SHP77 (cell line): ENCODE measurements at regions not wholly inside any gene's neighbourhood (a gene's known extent, or its start where the extent isn't known, plus 50 kb on each side); places are given as distances from the start of the nearest gene placed in this dataset.

Source experiments
- DNase-seq, 2 experiments: peaks; one replicate each; lab custom pipeline; 2025; lab: John Stamatoyannopoulos, UW

DNA sequence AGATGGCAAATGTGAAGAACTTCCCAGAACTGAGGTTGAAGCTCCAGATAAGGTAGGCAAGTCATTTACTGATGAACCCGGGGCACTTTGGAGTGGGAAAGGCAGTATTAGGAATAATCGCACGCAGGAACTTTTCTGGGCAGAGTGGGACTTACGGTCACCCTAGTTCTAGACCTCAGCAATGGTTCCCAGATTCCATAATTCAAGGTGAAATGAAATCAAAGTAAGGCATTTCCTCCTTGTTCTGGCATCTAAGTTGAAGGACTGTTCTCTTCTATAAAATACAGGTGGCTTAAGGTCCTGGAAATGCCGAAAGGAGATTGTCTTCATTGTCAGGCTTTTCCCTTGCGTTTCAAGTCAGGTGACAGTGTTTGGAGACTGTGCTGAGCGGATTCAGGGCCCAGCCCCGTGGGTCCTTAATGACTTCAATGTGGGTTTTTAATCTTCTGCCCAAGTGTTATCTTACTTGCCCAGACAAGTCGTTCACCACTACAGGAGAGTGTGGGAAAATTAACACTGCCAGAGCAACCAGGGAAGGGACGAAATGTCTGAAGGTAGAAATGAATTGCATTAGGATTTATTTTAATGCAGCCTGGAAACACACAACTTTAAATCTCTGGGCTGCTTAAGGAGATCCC is 52.1 kb upstream of the STOX2 start:
- no peak for DNase-seq

DNA sequence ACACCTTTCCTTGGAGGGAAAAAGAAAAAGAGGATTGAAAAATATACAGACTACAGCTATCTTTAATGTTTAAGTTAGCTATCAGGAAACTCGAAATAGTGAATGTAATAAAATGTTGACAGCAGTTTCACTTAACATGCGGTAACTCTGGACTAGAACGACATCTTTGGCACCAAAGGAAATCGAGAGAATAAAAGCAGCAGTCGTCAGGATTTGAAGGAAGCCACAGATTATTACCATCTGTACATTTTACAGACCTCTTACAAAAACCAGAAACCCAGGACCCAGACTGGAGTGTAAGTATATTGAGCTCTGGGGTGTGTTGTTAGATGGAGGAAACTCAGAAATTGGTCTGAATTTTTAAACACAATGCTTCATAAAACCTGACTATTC is 51.6 kb upstream of the STOX2 start:
- no peak for DNase-seq
